ENCODE measurements at regions not wholly inside any gene's neighbourhood (a gene's known extent, or its start where the extent isn't known, plus 50 kb on each side); places are given as distances from the start of the nearest gene placed in this dataset.

- no peak for DNase-seq (ENCODE audit: low read depth)
- Histone ChIP-seq H3K4me2 (ENCODE audit: low read length) (no peak overlapping the region), H4K20me1 (ENCODE audit: insufficient read depth, low read length) (no peaks in the 10 kb centered on the region), H3K4me3 (ENCODE audit: insufficient read depth, low read depth, low read length) (no peak overlapping the region), H3K9me3 (ENCODE audit: insufficient read depth, low read depth, low read length) (no peaks in the 10 kb centered on the region), H3K4me1 (ENCODE audit: insufficient read depth, low read length) (no peaks in the 10 kb centered on the region), H2AFZ (ENCODE audit: low read depth, low read length) (no peak overlapping the region), H3K79me2 (ENCODE audit: insufficient read depth, low read length) (no peaks in the 10 kb centered on the region), H3K36me3 (ENCODE audit: insufficient read depth, low read length) (no peaks in the 10 kb centered on the region), H3K9ac (ENCODE audit: low read length) (no peak overlapping the region), H3K27ac (ENCODE audit: low read depth, low read length) (no peak overlapping the region), H3K27me3 (ENCODE audit: insufficient read depth, low read length) (no peaks in the 10 kb centered on the region)
- Mint-ChIP-seq H3K4me3 (ENCODE audit: unreplicated experiment) (no peak overlapping the region), H3K9me3 (ENCODE audit: unreplicated experiment) (no peaks in the 10 kb centered on the region), H3K27me3 (ENCODE audit: low read depth, unreplicated experiment) (no peaks in the 10 kb centered on the region), H3K27ac (ENCODE audit: unreplicated experiment) (no peak overlapping the region), H3K36me3 (ENCODE audit: low read depth, unreplicated experiment) (no peaks in the 10 kb centered on the region), H3K4me1 (ENCODE audit: low read depth, unreplicated experiment) (no peaks in the 10 kb centered on the region)
- no peak for TF ChIP-seq EZH2 (IDR thresholded peaks at IDR 0.05; ENCODE audit: insufficient read depth, low read length)
- TF ChIP-seq, protein P1, sequence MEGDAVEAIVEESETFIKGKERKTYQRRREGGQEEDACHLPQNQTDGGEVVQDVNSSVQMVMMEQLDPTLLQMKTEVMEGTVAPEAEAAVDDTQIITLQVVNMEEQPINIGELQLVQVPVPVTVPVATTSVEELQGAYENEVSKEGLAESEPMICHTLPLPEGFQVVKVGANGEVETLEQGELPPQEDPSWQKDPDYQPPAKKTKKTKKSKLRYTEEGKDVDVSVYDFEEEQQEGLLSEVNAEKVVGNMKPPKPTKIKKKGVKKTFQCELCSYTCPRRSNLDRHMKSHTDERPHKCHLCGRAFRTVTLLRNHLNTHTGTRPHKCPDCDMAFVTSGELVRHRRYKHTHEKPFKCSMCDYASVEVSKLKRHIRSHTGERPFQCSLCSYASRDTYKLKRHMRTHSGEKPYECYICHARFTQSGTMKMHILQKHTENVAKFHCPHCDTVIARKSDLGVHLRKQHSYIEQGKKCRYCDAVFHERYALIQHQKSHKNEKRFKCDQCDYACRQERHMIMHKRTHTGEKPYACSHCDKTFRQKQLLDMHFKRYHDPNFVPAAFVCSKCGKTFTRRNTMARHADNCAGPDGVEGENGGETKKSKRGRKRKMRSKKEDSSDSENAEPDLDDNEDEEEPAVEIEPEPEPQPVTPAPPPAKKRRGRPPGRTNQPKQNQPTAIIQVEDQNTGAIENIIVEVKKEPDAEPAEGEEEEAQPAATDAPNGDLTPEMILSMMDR (IDR thresholded peaks at IDR 0.05; ENCODE audit: insufficient read depth, low read depth, low read length), result no peak
- no peak for FAIRE-seq
These were observed 440.9 kb downstream of the BTBD3 start for GRCh38 chr20:12358655-12359009.

DNA sequence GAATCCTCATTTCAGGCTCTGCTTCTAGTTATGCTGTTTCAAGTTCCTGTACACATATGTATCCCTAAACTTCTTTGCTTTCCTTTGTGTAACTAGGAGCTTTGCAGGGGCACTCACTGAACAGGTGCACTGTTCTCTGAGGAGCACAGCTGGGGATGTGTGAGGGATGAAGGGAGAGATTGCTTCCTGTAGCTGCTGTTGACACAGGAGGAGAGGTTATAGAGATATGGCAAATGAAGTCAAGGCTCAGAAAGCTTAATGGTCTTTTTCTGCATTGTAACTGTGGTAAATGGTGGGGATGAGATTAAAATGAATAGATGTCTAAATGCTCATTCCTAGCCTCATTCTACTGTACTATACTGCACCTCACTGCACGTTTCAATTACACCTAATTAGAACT is 454.3 kb downstream of the BTBD3 start:
- H3K4me3 Mint-ChIP-seq (ENCODE audit: unreplicated experiment), result no peak overlapping the region

GRCh38 chr20:12372557-12372956 is 454.9 kb downstream of the BTBD3 start:
- no peaks in the 10 kb centered on the region for H3K4me1 Mint-ChIP-seq (ENCODE audit: low read depth, unreplicated experiment)
- no peak overlapping the region for H3K27ac Mint-ChIP-seq (ENCODE audit: unreplicated experiment)
- no peaks in the 10 kb centered on the region for H3K4me1 ChIP-seq (ENCODE audit: insufficient read depth, low read length)
- no peak overlapping the region for H3K9ac ChIP-seq (ENCODE audit: low read length)
- no peaks in the 10 kb centered on the region for H4K20me1 ChIP-seq (ENCODE audit: insufficient read depth, low read length)
- peaks cover 3% of the 10 kb centered on the region for H3K9me3 ChIP-seq (ENCODE audit: insufficient read depth, low read depth, low read length)
- no peaks in the 10 kb centered on the region for H3K79me2 ChIP-seq (ENCODE audit: insufficient read depth, low read length)
- no peaks in the 10 kb centered on the region for H3K36me3 ChIP-seq (ENCODE audit: insufficient read depth, low read length)
- no peaks in the 10 kb centered on the region for H3K36me3 Mint-ChIP-seq (ENCODE audit: low read depth, unreplicated experiment)
- H3K4me3 Mint-ChIP-seq (ENCODE audit: unreplicated experiment), result no peak overlapping the region
- peaks cover 2% of the 10 kb centered on the region for H3K27me3 Mint-ChIP-seq (ENCODE audit: low read depth, unreplicated experiment)
- no peaks in the 10 kb centered on the region for H3K9me3 Mint-ChIP-seq (ENCODE audit: unreplicated experiment)
- no peak overlapping the region for H3K4me2 ChIP-seq (ENCODE audit: low read length)
- no peak overlapping the region for H2AFZ ChIP-seq (ENCODE audit: low read depth, low read length)
- no peak overlapping the region for H3K4me3 ChIP-seq (ENCODE audit: insufficient read depth, low read depth, low read length)
- DNase-seq (ENCODE audit: low read depth), result no peak
- FAIRE-seq, result no peak
- H3K27ac ChIP-seq (ENCODE audit: low read depth, low read length), result no peak overlapping the region
- H3K27me3 ChIP-seq (ENCODE audit: insufficient read depth, low read length), result no peaks in the 10 kb centered on the region
- no peak for TF ChIP-seq EZH2 (IDR thresholded peaks at IDR 0.05; ENCODE audit: insufficient read depth, low read length)
- TF ChIP-seq, protein P1 (IDR thresholded peaks at IDR 0.05; ENCODE audit: insufficient read depth, low read depth, low read length), result no peak

More for the DNA sequence above, 454.3 kb downstream of the BTBD3 start:
- no peak overlapping the region for H3K27ac Mint-ChIP-seq (ENCODE audit: unreplicated experiment)
- H3K27me3 Mint-ChIP-seq (ENCODE audit: low read depth, unreplicated experiment), result peaks cover 2% of the 10 kb centered on the region
- H3K36me3 ChIP-seq (ENCODE audit: insufficient read depth, low read length), result no peaks in the 10 kb centered on the region
- no peaks in the 10 kb centered on the region for H3K9me3 Mint-ChIP-seq (ENCODE audit: unreplicated experiment)
- H3K9ac ChIP-seq (ENCODE audit: low read length), result no peak overlapping the region
- H3K4me1 ChIP-seq (ENCODE audit: insufficient read depth, low read length), result no peaks in the 10 kb centered on the region
- no peak overlapping the region for H3K4me2 ChIP-seq (ENCODE audit: low read length)
- no peak overlapping the region for H3K4me3 ChIP-seq (ENCODE audit: insufficient read depth, low read depth, low read length)
- no peak for TF ChIP-seq EZH2 (IDR thresholded peaks at IDR 0.05; ENCODE audit: insufficient read depth, low read length)
- TF ChIP-seq, protein P1 (IDR thresholded peaks at IDR 0.05; ENCODE audit: insufficient read depth, low read depth, low read length), result no peak
- H2AFZ ChIP-seq (ENCODE audit: low read depth, low read length), result no peak overlapping the region
- no peaks in the 10 kb centered on the region for H3K36me3 Mint-ChIP-seq (ENCODE audit: low read depth, unreplicated experiment)
- FAIRE-seq (no peak), DNase-seq (ENCODE audit: low read depth) (no peak)
- peaks cover 3% of the 10 kb centered on the region for H3K9me3 ChIP-seq (ENCODE audit: insufficient read depth, low read depth, low read length)
- no peak overlapping the region for H3K27ac ChIP-seq (ENCODE audit: low read depth, low read length)
- H3K79me2 ChIP-seq (ENCODE audit: insufficient read depth, low read length), result no peaks in the 10 kb centered on the region
- no peaks in the 10 kb centered on the region for H4K20me1 ChIP-seq (ENCODE audit: insufficient read depth, low read length)
- no peaks in the 10 kb centered on the region for H3K27me3 ChIP-seq (ENCODE audit: insufficient read depth, low read length)
- H3K4me1 Mint-ChIP-seq (ENCODE audit: low read depth, unreplicated experiment), result no peaks in the 10 kb centered on the region
